GM21723 (cell line): ENCODE measurements at regions not wholly inside any gene's neighbourhood (a gene's known extent, or its start where the extent isn't known, plus 50 kb on each side); places are given as distances from the start of the nearest gene placed in this dataset.

Experiments
- ATAC-seq: cut with Tn5 transposase; IDR thresholded peaks from one replicate; pipeline ENCODE4 v1.9.1; 2021; ENCODE audit warnings: mild to moderate bottlenecking, moderate library complexity; ENCODE audit not compliant: unreplicated experiment

GRCh38 chr17:72254808-72255449 is 134.1 kb downstream of the SOX9 start:
- no peak for ATAC-seq

- no peak for ATAC-seq
Observed at GRCh38 chr17:72255481-72255880, 134.7 kb downstream of the SOX9 start.

GRCh38 chr17:72258711-72259110 is 137.9 kb downstream of the SOX9 start:
- no peak for ATAC-seq

GRCh38 chr17:72259922-72260321 is 139.1 kb downstream of the SOX9 start:
- no peak for ATAC-seq

- ATAC-seq, result no peak
Observed at GRCh38 chr17:72262766-72263165, 141.9 kb downstream of the SOX9 start.

GRCh38 chr17:72264682-72265405 is 144.0 kb downstream of the SOX9 start:
- ATAC-seq, result no peak

- ATAC-seq, result no peak
Observed at GRCh38 chr17:72266112-72266775, 145.4 kb downstream of the SOX9 start.

- no peak for ATAC-seq
Observed at GRCh38 chr17:72267601-72268000, 146.8 kb downstream of the SOX9 start.

- no peak for ATAC-seq
Observed at GRCh38 chr17:72268431-72268830, 147.6 kb downstream of the SOX9 start.

- ATAC-seq, result no peak
Observed at GRCh38 chr17:72270273-72270924, 149.6 kb downstream of the SOX9 start.

- no peak for ATAC-seq
Observed at GRCh38 chr17:72271603-72272002, 150.8 kb downstream of the SOX9 start.

- no peak for ATAC-seq
Observed at GRCh38 chr17:72273289-72274056, 152.7 kb downstream of the SOX9 start.

- ATAC-seq, result no peak
Observed at GRCh38 chr17:72274614-72275013, 153.8 kb downstream of the SOX9 start.

- ATAC-seq, result no peak
Observed at GRCh38 chr17:72280881-72281280, 160.1 kb downstream of the SOX9 start.

GRCh38 chr17:72282439-72283029 is 161.7 kb downstream of the SOX9 start:
- ATAC-seq, result no peak

- ATAC-seq, result no peak
Observed at GRCh38 chr17:72284806-72285205, 164.0 kb downstream of the SOX9 start.

GRCh38 chr17:72287586-72287985 is 166.8 kb downstream of the SOX9 start:
- ATAC-seq, result no peak

GRCh38 chr17:72294487-72294893 is 173.7 kb downstream of the SOX9 start:
- ATAC-seq, result no peak

- ATAC-seq, result no peak
Observed at GRCh38 chr17:72295916-72296315, 175.1 kb downstream of the SOX9 start.

GRCh38 chr17:72296456-72296855 is 175.6 kb downstream of the SOX9 start:
- ATAC-seq, result no peak
